ENCODE measurements at regions not wholly inside any gene's neighbourhood (a gene's known extent, or its start where the extent isn't known, plus 50 kb on each side); places are given as distances from the start of the nearest gene placed in this dataset.
A peak's percentile ranks its signal among the peaks of the same experiment; 100 is the strongest.

GRCh38 chr13:64000321-64000720, 2584.7 kb upstream of the PCDH20 start:
- Mint-ChIP-seq H3K4me3 (no peak overlapping the region), H3K4me1 (no peaks in the 10 kb centered on the region; the same call in 2 of the 3 replicates), H3K9me3 (no peaks in the 10 kb centered on the region), H3K27me3 (ENCODE audit: insufficient read depth, low read depth, poor library complexity) (no peaks in the 10 kb centered on the region), H3K36me3 (ENCODE audit: low read depth) (no peaks in the 10 kb centered on the region), H3K27ac (no peak overlapping the region)
- Histone ChIP-seq H3K79me2 (replicated peaks; ENCODE audit: insufficient read depth) (no peaks in the 10 kb centered on the region), H3K27me3 (ENCODE audit: insufficient read depth) (no peaks in the 10 kb centered on the region), H3K36me3 (ENCODE audit: insufficient read depth) (no peaks in the 10 kb centered on the region), H4K20me1 (replicated peaks; ENCODE audit: insufficient read depth) (no peaks in the 10 kb centered on the region), H3K9me2 (ENCODE audit: insufficient read depth) (no peaks in the 10 kb centered on the region), H3K4me1 (ENCODE audit: insufficient read depth) (no peaks in the 10 kb centered on the region), H2AFZ (0 out of 2 replicates have a peak overlapping the region, but pooled peaks have one; percentile 5), H3F3A (replicated peaks; ENCODE audit: low read depth) (no peaks in the 10 kb centered on the region), H3K4me3 (no peak overlapping the region), H3K27ac (ENCODE audit: low read depth) (no peak overlapping the region), H3K4me2 (no peak overlapping the region)
- DNase-seq (ENCODE audit: low spot score) (no peak), ATAC-seq (no peak)
- TF ChIP-seq EZH2phosphoT487 (IDR thresholded peaks at IDR 0.05; ENCODE audit: unreplicated experiment) = no peak

- H3K27ac ChIP-seq (ENCODE audit: low read depth) = no peak overlapping the region
- Mint-ChIP-seq H3K36me3 (ENCODE audit: low read depth) (no peaks in the 10 kb centered on the region), H3K9me3 (no peaks in the 10 kb centered on the region), H3K27me3 (ENCODE audit: insufficient read depth, low read depth, poor library complexity) (no peaks in the 10 kb centered on the region), H3K4me1 (no peaks in the 10 kb centered on the region; the same call in 2 of the 3 replicates), H3K4me3 (no peak overlapping the region), H3K27ac (no peak overlapping the region)
- H3K36me3 ChIP-seq (ENCODE audit: insufficient read depth) = no peaks in the 10 kb centered on the region
- H3K79me2 ChIP-seq (replicated peaks; ENCODE audit: insufficient read depth) = no peaks in the 10 kb centered on the region
- no peaks in the 10 kb centered on the region for H3F3A ChIP-seq (replicated peaks; ENCODE audit: low read depth)
- H3K4me3 ChIP-seq = no peak overlapping the region
- TF ChIP-seq ZNF331 (CRISPR knock-in tag; IDR thresholded peaks at IDR 0.05; ENCODE audit: low read depth) (no peak), REST (IDR thresholded peaks at IDR 0.05; ENCODE audit: unreplicated experiment) (no peak), STAT1 (IDR thresholded peaks at IDR 0.05; ENCODE audit: unreplicated experiment) (no peak), ZNF114 (CRISPR knock-in tag; IDR thresholded peaks at IDR 0.05) (no peak), NANOG (IDR thresholded peaks at IDR 0.05; ENCODE audit: borderline replicate concordance) (no peak), CREB1 (CRISPR knock-in tag; IDR thresholded peaks at IDR 0.05; ENCODE audit: low read depth) (no peak), POLR2AphosphoS5 (IDR thresholded peaks at IDR 0.05; ENCODE audit: low read depth) (no peak), EZH2phosphoT487 (IDR thresholded peaks at IDR 0.05; ENCODE audit: unreplicated experiment) (no peak)
- H2AFZ ChIP-seq = no peak overlapping the region
- H4K20me1 ChIP-seq (replicated peaks; ENCODE audit: insufficient read depth) = no peaks in the 10 kb centered on the region
- DNase-seq (ENCODE audit: low spot score) = no peak
- H3K27me3 ChIP-seq (ENCODE audit: insufficient read depth) = no peaks in the 10 kb centered on the region
- H3K9me2 ChIP-seq (ENCODE audit: insufficient read depth) = no peaks in the 10 kb centered on the region
- ATAC-seq = no peak
- H3K4me2 ChIP-seq = no peak overlapping the region
- no peaks in the 10 kb centered on the region for H3K4me1 ChIP-seq (ENCODE audit: insufficient read depth)
Observed at GRCh38 chr13:63999614-64000305, 2584.1 kb upstream of the PCDH20 start.

All from GM23338 (cell line).